Tibial nerve (tissue), 4 donors: ENCODE measurements at regions not wholly inside any gene's neighbourhood (a gene's known extent, or its start where the extent isn't known, plus 50 kb on each side); places are given as distances from the start of the nearest gene placed in this dataset.

Experiments
- CTCF ChIP-seq, 5 experiments: fragments of 200-600 bp in 3 of 5; fragments of 450-650 bp in 2 of 5; sonication (generic) in 3 of 5; IDR thresholded peaks; one replicate each; pipeline ENCODE4 v1.5.1; 2016 to 2019; ENCODE audit warnings: antibody characterized with exemption in 5 of 5, mild to moderate bottlenecking in 3 of 5, moderate library complexity in 2 of 5
- EP300 ChIP-seq, 2 donors: sonication (generic); formaldehyde crosslinking; IDR thresholded peaks; one replicate each; pipeline ENCODE4 v1.6.1; 2017; ENCODE audit warnings: antibody characterized with exemption in 2 of 2, mild to moderate bottlenecking in 1 of 2
- POLR2A ChIP-seq, 2 donors: fragments of 450-650 bp; IDR thresholded peaks; one replicate each; pipeline ENCODE4 v1.6.1; 2017; ENCODE audit warnings: antibody characterized with exemption in 2 of 2, mild to moderate bottlenecking in 2 of 2, moderate library complexity in 2 of 2

DNA sequence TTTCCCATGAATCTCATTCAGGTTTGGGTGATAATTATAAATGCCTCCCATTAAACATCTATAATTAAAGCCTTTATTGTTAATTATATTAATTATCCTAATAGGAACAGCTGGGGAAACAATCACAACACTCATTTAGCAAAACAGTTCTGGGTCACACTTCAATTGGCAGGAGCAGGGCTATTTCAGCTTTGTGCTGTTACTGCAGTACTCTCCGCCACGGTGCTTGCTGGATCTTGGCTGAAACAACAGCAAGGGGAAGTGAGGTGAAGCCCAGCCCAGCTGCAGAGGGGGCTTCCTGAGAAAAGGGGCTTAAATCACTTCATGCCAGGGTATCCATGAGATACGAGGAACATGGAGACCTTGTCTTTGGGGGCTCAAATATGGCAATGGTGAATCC is 79.5 kb upstream of the SOX11 start:
- TF ChIP-seq CTCF (IDR thresholded peaks at IDR 0.05) (no peak), POLR2A (IDR thresholded peaks at IDR 0.05) (no peak), EP300 (IDR thresholded peaks at IDR 0.05) (no peak)
